Lung (tissue), 11 donors: ENCODE measurements at regions not wholly inside any gene's neighbourhood (a gene's known extent, or its start where the extent isn't known, plus 50 kb on each side); places are given as distances from the start of the nearest gene placed in this dataset.

ENCODE experiments used
- ATAC-seq: fragments of 200-7000 bp; cut with Tn5 transposase; one replicate; pipeline ENCODE4 v1.9.1; 2020; ENCODE audit warnings: moderate number of reproducible peaks; ENCODE audit not compliant: insufficient read depth, low FRiP score
- DNase-seq, 3 donors: peaks; one replicate each; pipeline ENCODE4 v3.0.0-alpha.2; 2013 to 2017
- H3K27ac ChIP-seq, 2 donors: one replicate each; pipeline ENCODE4 v1.5.1; 2013; ENCODE audit warnings: mild to moderate bottlenecking in 2 of 2, moderate library complexity in 2 of 2, control low read depth in 1 of 2, inconsistent platforms in 1 of 2, low read depth in 1 of 2, low read length in 1 of 2
- H3K27me3 ChIP-seq, 3 donors: one replicate each; pipeline ENCODE4 v1.5.1; 2013; ENCODE audit warnings: low read length in 2 of 3; ENCODE audit not compliant: control insufficient read depth in 3 of 3, insufficient read depth in 3 of 3
- H3K36me3 ChIP-seq, 4 donors: one replicate each; pipeline ENCODE4 v1.5.1; 2013; ENCODE audit warnings: low read length in 4 of 4, mild to moderate bottlenecking in 1 of 4, moderate library complexity in 1 of 4; ENCODE audit not compliant: control insufficient read depth in 4 of 4, insufficient read depth in 4 of 4
- H3K4me1 ChIP-seq, 5 donors: one replicate each; pipeline ENCODE4 v1.5.1; 2013; ENCODE audit warnings: low read length in 5 of 5, mild to moderate bottlenecking in 2 of 5, moderate library complexity in 1 of 5; ENCODE audit not compliant: control insufficient read depth in 5 of 5, insufficient read depth in 5 of 5
- H3K4me3 ChIP-seq: one replicate; pipeline ENCODE4 v1.5.1; 2013; ENCODE audit warnings: mild to moderate bottlenecking, control low read depth, moderate library complexity
- H3K9ac ChIP-seq, 2 donors: one replicate each; pipeline ENCODE4 v1.5.1; 2013; ENCODE audit warnings: low read length in 2 of 2, control low read depth in 1 of 2; ENCODE audit not compliant: insufficient read depth in 1 of 2
- H3K9me3 ChIP-seq, 4 donors: one replicate each; pipeline ENCODE4 v1.5.1; 2013; ENCODE audit warnings: low read length in 3 of 4, mild to moderate bottlenecking in 1 of 4, moderate library complexity in 1 of 4; ENCODE audit not compliant: control insufficient read depth in 4 of 4, insufficient read depth in 3 of 4
- WGBS, 2 donors: extraction: QIAGEN DNeasy Blood & Tissue Kit; methylation state at CpG; one replicate each; pipeline ENCODE4 v1.1.7; 2013; 5-methylcytosine and 5-hydroxymethylcytosine counted together
- TF ChIP-seq, protein P1 (sequence below): IDR thresholded peaks from 2 replicates; pipeline ENCODE4 v1.5.1; 2012; ENCODE audit warnings: mild to moderate bottlenecking; ENCODE audit errors: control extremely low read depth, extremely low read depth
- donor health status: control.
- donor health status: control.
- donor health status: Bipolar disorder and iron deficiency.
- donor health status: healthy.
- donor health status: DM: yes; HTN: yes; CAD: no.

DNA sequence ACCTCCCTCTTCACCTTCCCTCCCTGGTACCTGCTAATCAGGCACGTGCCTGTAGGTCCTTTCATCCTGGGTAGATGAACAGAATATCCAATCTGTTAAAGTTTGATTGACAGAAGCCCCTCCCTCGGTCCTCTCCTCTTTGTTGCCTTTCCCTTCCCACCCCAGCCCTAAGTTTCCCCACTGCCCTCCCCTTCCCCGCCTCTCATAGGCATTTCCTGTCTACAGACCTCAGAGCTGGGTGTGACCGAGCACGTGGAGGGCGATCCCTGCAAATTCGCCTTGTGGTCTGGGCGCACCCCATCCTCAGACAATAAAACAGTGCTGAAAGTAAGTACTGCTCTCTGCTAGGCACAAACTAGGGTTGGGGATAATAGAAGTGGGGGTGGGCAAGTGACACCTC lies 239.2 kb upstream of the UMPS start:
- no peaks in the 10 kb centered on the region for H3K27me3 ChIP-seq
- 54 to 57% methylated on average over 8 of the region's 8 CpGs for WGBS, 2 donors
- peaks cover 0 to 2% (median 0%) of the 10 kb centered on the region in 4 donors for H3K9me3 ChIP-seq
- H3K9ac ChIP-seq = no peak overlapping the region
- H3K4me1 ChIP-seq = peaks cover 0 to 3% (median 0%) of the 10 kb centered on the region in 5 donors
- DNase-seq (no peak), ATAC-seq (no peak)
- TF ChIP-seq, protein P1, sequence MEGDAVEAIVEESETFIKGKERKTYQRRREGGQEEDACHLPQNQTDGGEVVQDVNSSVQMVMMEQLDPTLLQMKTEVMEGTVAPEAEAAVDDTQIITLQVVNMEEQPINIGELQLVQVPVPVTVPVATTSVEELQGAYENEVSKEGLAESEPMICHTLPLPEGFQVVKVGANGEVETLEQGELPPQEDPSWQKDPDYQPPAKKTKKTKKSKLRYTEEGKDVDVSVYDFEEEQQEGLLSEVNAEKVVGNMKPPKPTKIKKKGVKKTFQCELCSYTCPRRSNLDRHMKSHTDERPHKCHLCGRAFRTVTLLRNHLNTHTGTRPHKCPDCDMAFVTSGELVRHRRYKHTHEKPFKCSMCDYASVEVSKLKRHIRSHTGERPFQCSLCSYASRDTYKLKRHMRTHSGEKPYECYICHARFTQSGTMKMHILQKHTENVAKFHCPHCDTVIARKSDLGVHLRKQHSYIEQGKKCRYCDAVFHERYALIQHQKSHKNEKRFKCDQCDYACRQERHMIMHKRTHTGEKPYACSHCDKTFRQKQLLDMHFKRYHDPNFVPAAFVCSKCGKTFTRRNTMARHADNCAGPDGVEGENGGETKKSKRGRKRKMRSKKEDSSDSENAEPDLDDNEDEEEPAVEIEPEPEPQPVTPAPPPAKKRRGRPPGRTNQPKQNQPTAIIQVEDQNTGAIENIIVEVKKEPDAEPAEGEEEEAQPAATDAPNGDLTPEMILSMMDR = no peak
- no peak overlapping the region for H3K27ac ChIP-seq
- no peak overlapping the region for H3K4me3 ChIP-seq
- peaks cover 2 to 8% (median 6%) of the 10 kb centered on the region in 4 donors for H3K36me3 ChIP-seq

DNA sequence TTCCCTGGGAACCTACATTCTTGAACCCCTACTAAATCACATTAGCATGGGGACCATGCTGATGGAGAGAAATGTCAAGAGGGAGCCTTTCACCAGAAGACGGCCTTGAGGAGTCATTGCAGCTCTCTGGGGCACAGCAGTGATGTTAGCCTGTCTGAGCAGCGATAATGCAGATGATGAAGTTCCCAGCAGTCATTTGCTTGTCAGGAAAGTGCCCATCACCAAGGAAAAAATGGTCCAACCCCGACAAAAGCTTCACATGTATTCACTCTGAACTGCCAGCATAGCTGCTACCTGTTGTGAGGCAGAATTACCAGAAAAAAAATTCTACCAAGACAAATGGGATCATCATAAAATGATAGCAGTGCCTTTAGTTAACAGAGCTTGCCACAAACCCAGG lies 238.4 kb upstream of the UMPS start:
- 93 to 94% methylated on average over 3 of the region's 3 CpGs for WGBS, 2 donors
- Histone ChIP-seq H3K9ac (no peak overlapping the region), H3K27me3 (no peaks in the 10 kb centered on the region), H3K9me3 (peaks cover 0 to 2% (median 0%) of the 10 kb centered on the region in 4 donors), H3K36me3 (peaks cover 2 to 11% (median 7%) of the 10 kb centered on the region in 4 donors), H3K4me1 (peaks cover 0 to 3% (median 0%) of the 10 kb centered on the region in 5 donors), H3K27ac (no peak overlapping the region), H3K4me3 (no peak overlapping the region)
- TF ChIP-seq, protein P1 = no peak
- ATAC-seq (no peak), DNase-seq (no peak)

DNA sequence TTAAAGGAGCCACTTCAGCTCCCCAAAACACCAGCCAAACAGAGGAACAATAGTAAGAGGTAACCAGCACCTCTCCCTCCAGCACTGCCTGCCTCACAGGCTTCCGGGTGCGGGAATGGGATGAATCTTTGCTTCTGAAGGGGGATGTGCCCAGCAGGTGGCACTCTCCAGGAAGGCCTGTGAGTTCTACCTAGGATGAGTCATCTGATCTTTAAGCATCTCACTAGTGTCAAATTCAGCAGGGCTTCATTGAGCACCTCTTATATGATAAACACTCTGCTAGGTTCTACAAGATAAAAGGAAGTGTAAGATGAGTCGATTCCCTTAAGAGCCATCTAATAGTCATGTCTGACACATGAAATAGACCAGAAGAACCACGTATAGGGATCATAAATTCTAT lies 237.4 kb upstream of the UMPS start:
- TF ChIP-seq, protein P1 = no peak
- Histone ChIP-seq H3K9me3 (peaks cover 0 to 2% (median 0%) of the 10 kb centered on the region in 4 donors), H3K4me1 (peaks cover 0 to 3% (median 0%) of the 10 kb centered on the region in 5 donors), H3K4me3 (no peak overlapping the region), H3K9ac (no peak overlapping the region), H3K27me3 (no peaks in the 10 kb centered on the region), H3K27ac (no peak overlapping the region), H3K36me3 (peaks cover 2 to 11% (median 7%) of the 10 kb centered on the region in 4 donors)
- DNase-seq = peak in 1 of 3 donors; percentile 8
- WGBS, 2 donors = 85 to 91% methylated on average over 4 of the region's 4 CpGs
- peak; percentile 78 for ATAC-seq

DNA sequence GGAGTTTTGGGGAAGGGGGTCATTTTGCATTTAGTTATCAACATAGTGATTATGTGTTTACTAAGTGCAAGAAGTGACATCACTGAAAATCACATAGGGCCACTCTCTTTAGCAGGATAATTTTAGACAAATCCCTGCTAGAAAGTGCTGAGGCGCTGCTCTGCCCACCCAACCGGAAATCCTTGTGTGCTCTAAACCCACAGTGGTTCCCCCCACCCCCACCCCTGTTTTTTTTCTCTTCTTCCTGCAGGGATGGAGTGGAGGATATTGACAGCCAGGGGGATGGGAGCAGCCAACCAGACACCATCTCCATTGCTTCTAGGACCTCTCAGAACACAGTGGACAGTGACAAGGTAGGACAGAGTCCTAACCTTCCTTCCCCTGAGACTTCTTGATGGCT lies 234.2 kb upstream of the UMPS start:
- H3K36me3 ChIP-seq = peaks cover 0 to 12% (median 4%) of the 10 kb centered on the region in 4 donors
- no peak overlapping the region for H3K27ac ChIP-seq
- H3K9ac ChIP-seq = no peak overlapping the region
- WGBS, 2 donors = 33 to 55% methylated on average over 2 of the region's 2 CpGs
- TF ChIP-seq, protein P1 = no peak
- H3K4me3 ChIP-seq = no peak overlapping the region
- H3K4me1 ChIP-seq = no peaks in the 10 kb centered on the region
- no peaks in the 10 kb centered on the region for H3K27me3 ChIP-seq
- ATAC-seq (no peak), DNase-seq (no peak)
- no peaks in the 10 kb centered on the region for H3K9me3 ChIP-seq
